ENCODE measurements at regions not wholly inside any gene's neighbourhood (a gene's known extent, or its start where the extent isn't known, plus 50 kb on each side); places are given as distances from the start of the nearest gene placed in this dataset.

GRCh38 chr16:80166082-80166481 lies 374.7 kb upstream of the DYNLRB2 start:
- Histone ChIP-seq H3K4me1 (ENCODE audit: insufficient read depth, low read length) (no peaks in the 10 kb centered on the region), H3K36me3 (ENCODE audit: insufficient read depth, low read length) (no peaks in the 10 kb centered on the region), H3K9me3 (ENCODE audit: low read length) (no peaks in the 10 kb centered on the region), H3K27ac (ENCODE audit: low read depth, low read length) (no peak overlapping the region), H3K27me3 (ENCODE audit: insufficient read depth, low read length, poor library complexity, severe bottlenecking) (no peaks in the 10 kb centered on the region), H3K4me3 (ENCODE audit: low read length) (no peak overlapping the region)
- Mint-ChIP-seq H3K4me1 (no peaks in the 10 kb centered on the region), H3K36me3 (no peaks in the 10 kb centered on the region), H3K27me3 (peaks cover 0 to 5% of the 10 kb centered on the region in 2 donors), H3K27ac (no peak overlapping the region), H3K4me3 (no peak overlapping the region), H3K9me3 (peaks cover 0 to 3% (median 0%) of the 10 kb centered on the region in 5 donors)
- DNase-seq = no peak
- CTCF ChIA-PET = no interaction called here
- POLR2A ChIA-PET = no interaction called here

- POLR2A ChIA-PET = no interaction called here
- no peaks in the 10 kb centered on the region for H3K27me3 ChIP-seq (ENCODE audit: insufficient read depth, low read length, poor library complexity, severe bottlenecking)
- H3K9me3 ChIP-seq (ENCODE audit: low read length) = no peaks in the 10 kb centered on the region
- Mint-ChIP-seq H3K36me3 (no peaks in the 10 kb centered on the region), H3K27ac (no peak overlapping the region), H3K9me3 (no peaks in the 10 kb centered on the region), H3K27me3 (peaks cover 0 to 5% of the 10 kb centered on the region in 2 donors), H3K4me3 (no peak overlapping the region), H3K4me1 (no peaks in the 10 kb centered on the region)
- CTCF ChIA-PET = no interaction called here
- no peaks in the 10 kb centered on the region for H3K4me1 ChIP-seq (ENCODE audit: insufficient read depth, low read length)
- H3K4me3 ChIP-seq (ENCODE audit: low read length) = no peak overlapping the region
- H3K36me3 ChIP-seq (ENCODE audit: insufficient read depth, low read length) = no peaks in the 10 kb centered on the region
- H3K27ac ChIP-seq (ENCODE audit: low read depth, low read length) = no peak overlapping the region
- no peak for DNase-seq
Measured at GRCh38 chr16:80164966-80165550, 375.7 kb upstream of the DYNLRB2 start.

- CTCF ChIA-PET = no interaction called here
- H3K9me3 ChIP-seq (ENCODE audit: low read length) = no peaks in the 10 kb centered on the region
- DNase-seq = no peak
- no peaks in the 10 kb centered on the region for H3K9me3 Mint-ChIP-seq
- H3K27me3 Mint-ChIP-seq = peaks cover 0 to 6% of the 10 kb centered on the region in 2 donors
- H3K36me3 ChIP-seq (ENCODE audit: insufficient read depth, low read length) = no peaks in the 10 kb centered on the region
- no peaks in the 10 kb centered on the region for H3K4me1 Mint-ChIP-seq
- H3K4me3 ChIP-seq (ENCODE audit: low read length) = no peak overlapping the region
- H3K4me3 Mint-ChIP-seq = no peak overlapping the region
- no peak overlapping the region for H3K27ac ChIP-seq (ENCODE audit: low read depth, low read length)
- no peaks in the 10 kb centered on the region for H3K36me3 Mint-ChIP-seq
- H3K4me1 ChIP-seq (ENCODE audit: insufficient read depth, low read length) = no peaks in the 10 kb centered on the region
- H3K27me3 ChIP-seq (ENCODE audit: insufficient read depth, low read length, poor library complexity, severe bottlenecking) = no peaks in the 10 kb centered on the region
- H3K27ac Mint-ChIP-seq = no peak overlapping the region
- POLR2A ChIA-PET = no interaction called here
Measured at GRCh38 chr16:80163339-80163738, 377.5 kb upstream of the DYNLRB2 start.

DNA sequence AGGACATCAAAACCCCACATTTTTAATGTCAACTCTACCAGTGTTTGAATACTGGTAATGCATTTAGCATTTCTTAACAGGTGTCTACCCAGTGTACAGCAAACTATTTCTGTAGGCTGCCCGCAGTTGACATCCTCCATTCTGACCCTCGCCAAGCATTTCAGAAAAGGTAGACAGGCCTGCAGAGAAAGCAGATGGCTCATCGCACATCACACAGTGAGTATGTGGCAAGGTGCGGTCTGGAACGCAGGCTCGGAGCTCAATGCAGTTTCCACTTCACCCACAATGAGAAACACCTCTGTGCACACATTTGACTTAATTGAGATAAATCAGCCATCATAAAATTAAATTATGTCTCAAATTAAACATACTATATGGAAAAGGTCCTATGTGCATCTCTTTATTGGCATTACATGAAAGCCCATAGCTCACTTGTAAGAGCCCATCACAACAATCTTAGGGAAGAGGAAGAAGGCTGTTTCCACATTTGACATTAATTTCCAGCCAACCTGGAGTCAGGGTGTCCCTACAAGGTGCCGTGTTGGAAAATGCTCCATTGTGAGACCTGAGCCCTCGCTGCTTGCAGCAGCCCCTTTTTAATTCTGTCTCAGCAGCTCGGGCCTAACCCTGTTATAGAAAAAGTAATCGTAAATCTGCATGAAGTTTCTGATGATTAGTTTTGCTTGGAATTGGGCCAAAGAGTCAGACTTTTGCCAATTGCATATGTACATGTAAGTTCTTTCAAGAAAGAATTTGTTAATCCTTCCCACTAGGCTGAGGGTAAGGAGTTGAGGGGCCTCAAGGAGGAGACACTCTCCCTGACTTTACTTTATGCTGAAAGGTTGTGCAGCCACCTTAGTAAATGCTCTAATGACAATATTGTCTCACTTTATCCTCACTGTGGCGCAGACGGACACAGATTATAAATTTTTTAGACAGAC lies 378.7 kb upstream of the DYNLRB2 start:
- no peak for DNase-seq
- peaks cover 5 to 15% of the 10 kb centered on the region in 2 donors for H3K27me3 Mint-ChIP-seq
- no peaks in the 10 kb centered on the region for H3K4me1 Mint-ChIP-seq
- no peak overlapping the region for H3K27ac Mint-ChIP-seq
- Histone ChIP-seq H3K27ac (ENCODE audit: low read depth, low read length) (no peak overlapping the region), H3K9me3 (ENCODE audit: low read length) (no peaks in the 10 kb centered on the region), H3K27me3 (ENCODE audit: insufficient read depth, low read length, poor library complexity, severe bottlenecking) (no peaks in the 10 kb centered on the region), H3K36me3 (ENCODE audit: insufficient read depth, low read length) (no peaks in the 10 kb centered on the region), H3K4me3 (ENCODE audit: low read length) (no peak overlapping the region), H3K4me1 (ENCODE audit: insufficient read depth, low read length) (no peaks in the 10 kb centered on the region)
- no peaks in the 10 kb centered on the region for H3K36me3 Mint-ChIP-seq
- H3K9me3 Mint-ChIP-seq = no peaks in the 10 kb centered on the region
- POLR2A ChIA-PET = no interaction called here
- no peak overlapping the region for H3K4me3 Mint-ChIP-seq
- CTCF ChIA-PET = no interaction called here

DNA sequence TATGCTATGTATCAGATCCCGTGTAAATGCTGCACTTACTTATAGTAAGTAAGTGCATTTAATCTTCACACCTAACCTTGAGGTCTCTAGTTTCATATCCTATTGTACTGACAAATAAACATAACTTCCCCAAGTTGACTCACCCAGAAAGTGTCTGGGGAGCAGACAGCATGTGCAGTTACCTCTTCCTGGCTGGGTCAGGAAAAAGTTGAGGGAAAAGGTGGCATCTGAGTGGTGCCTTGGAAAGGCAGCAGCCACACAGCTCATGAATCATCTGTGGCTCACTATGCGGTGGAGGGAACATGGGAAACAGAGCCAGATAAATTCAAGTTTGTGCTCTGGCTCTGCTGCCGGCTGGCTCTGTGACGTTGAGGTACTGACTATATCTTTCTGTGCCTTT lies 382.0 kb upstream of the DYNLRB2 start:
- Mint-ChIP-seq H3K27me3 (peaks cover 11 to 12% of the 10 kb centered on the region in 2 donors), H3K9me3 (peaks cover 0 to 5% (median 0%) of the 10 kb centered on the region in 5 donors), H3K4me3 (no peak overlapping the region), H3K4me1 (no peaks in the 10 kb centered on the region), H3K36me3 (no peaks in the 10 kb centered on the region), H3K27ac (no peak overlapping the region)
- no peak overlapping the region for H3K4me3 ChIP-seq (ENCODE audit: low read length)
- H3K27me3 ChIP-seq (ENCODE audit: insufficient read depth, low read length, poor library complexity, severe bottlenecking) = no peaks in the 10 kb centered on the region
- ChIA-PET POLR2A (no interaction called here), CTCF (no interaction called here)
- H3K36me3 ChIP-seq (ENCODE audit: insufficient read depth, low read length) = no peaks in the 10 kb centered on the region
- DNase-seq = no peak
- H3K9me3 ChIP-seq (ENCODE audit: low read length) = no peaks in the 10 kb centered on the region
- H3K27ac ChIP-seq (ENCODE audit: low read depth, low read length) = no peak overlapping the region
- no peaks in the 10 kb centered on the region for H3K4me1 ChIP-seq (ENCODE audit: insufficient read depth, low read length)

DNA sequence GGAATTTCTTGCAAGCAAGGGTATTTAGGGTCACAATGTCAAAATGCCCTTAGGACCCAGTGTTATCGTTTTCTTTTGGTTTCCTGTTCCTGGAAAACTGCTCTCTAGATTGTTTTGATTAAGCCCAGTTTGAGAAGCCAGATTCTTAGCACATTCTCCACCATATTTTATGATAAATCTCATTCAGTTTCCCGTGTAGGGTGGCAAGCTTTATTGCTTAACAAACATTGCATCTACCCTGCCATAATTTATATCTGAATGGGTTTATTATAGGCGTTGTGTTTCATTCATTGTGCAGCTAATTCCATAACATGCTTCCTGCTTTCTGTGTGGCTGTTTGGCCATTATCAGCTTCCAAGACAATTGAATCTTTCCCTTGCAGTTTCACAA lies 389.1 kb upstream of the DYNLRB2 start:
- DNase-seq = no peak
- POLR2A ChIA-PET = no interaction called here

GRCh38 chr16:80150978-80151721 lies 389.6 kb upstream of the DYNLRB2 start:
- Histone ChIP-seq H3K9me3 (ENCODE audit: low read length) (no peaks in the 10 kb centered on the region), H3K27ac (ENCODE audit: low read depth, low read length) (no peak overlapping the region), H3K4me1 (ENCODE audit: insufficient read depth, low read length) (no peaks in the 10 kb centered on the region), H3K4me3 (ENCODE audit: low read length) (no peak overlapping the region), H3K36me3 (ENCODE audit: insufficient read depth, low read length) (no peaks in the 10 kb centered on the region), H3K27me3 (ENCODE audit: insufficient read depth, low read length, poor library complexity, severe bottlenecking) (no peaks in the 10 kb centered on the region)
- Mint-ChIP-seq H3K9me3 (peaks cover 0 to 7% (median 0%) of the 10 kb centered on the region in 5 donors), H3K36me3 (no peaks in the 10 kb centered on the region), H3K27ac (no peak overlapping the region), H3K4me3 (no peak overlapping the region), H3K27me3 (peaks cover 9 to 17% of the 10 kb centered on the region in 2 donors), H3K4me1 (no peaks in the 10 kb centered on the region)
- POLR2A ChIA-PET = no interaction called here
- DNase-seq = no peak
- CTCF ChIA-PET = no interaction called here

More for the DNA sequence above, 389.1 kb upstream of the DYNLRB2 start:
- Histone ChIP-seq H3K4me1 (ENCODE audit: insufficient read depth, low read length) (no peaks in the 10 kb centered on the region), H3K27me3 (ENCODE audit: insufficient read depth, low read length, poor library complexity, severe bottlenecking) (no peaks in the 10 kb centered on the region), H3K4me3 (ENCODE audit: low read length) (no peak overlapping the region), H3K9me3 (ENCODE audit: low read length) (no peaks in the 10 kb centered on the region), H3K36me3 (ENCODE audit: insufficient read depth, low read length) (no peaks in the 10 kb centered on the region), H3K27ac (ENCODE audit: low read depth, low read length) (no peak overlapping the region)
- Mint-ChIP-seq H3K27ac (no peak overlapping the region), H3K9me3 (peaks cover 0 to 7% (median 0%) of the 10 kb centered on the region in 5 donors), H3K27me3 (peaks cover 7 to 21% of the 10 kb centered on the region in 2 donors), H3K4me1 (no peaks in the 10 kb centered on the region), H3K36me3 (no peaks in the 10 kb centered on the region), H3K4me3 (no peak overlapping the region)
- CTCF ChIA-PET = no interaction called here

DNA sequence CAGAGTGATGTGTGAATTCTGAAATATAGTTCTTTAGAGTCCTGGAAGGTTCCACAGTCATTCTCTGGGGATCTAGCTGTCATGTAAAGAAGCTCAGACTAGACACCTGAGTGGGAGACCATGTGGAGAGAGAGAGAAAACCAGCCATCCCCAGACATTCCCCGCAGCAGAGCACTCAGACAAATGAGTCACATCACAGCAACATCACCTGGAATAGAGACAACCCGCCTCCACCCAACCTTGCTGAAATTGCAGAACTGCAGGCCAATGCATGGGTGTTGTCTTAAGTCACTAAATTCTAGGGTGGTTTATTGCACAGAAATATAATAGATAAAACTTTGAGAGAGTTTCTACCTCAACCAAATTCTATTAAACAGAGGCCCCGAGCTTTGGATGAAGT lies 392.0 kb upstream of the DYNLRB2 start:
- no peaks in the 10 kb centered on the region for H3K36me3 Mint-ChIP-seq
- Histone ChIP-seq H3K4me1 (ENCODE audit: insufficient read depth, low read length) (no peaks in the 10 kb centered on the region), H3K4me3 (ENCODE audit: low read length) (no peak overlapping the region), H3K27me3 (ENCODE audit: insufficient read depth, low read length, poor library complexity, severe bottlenecking) (no peaks in the 10 kb centered on the region), H3K36me3 (ENCODE audit: insufficient read depth, low read length) (no peaks in the 10 kb centered on the region), H3K27ac (ENCODE audit: low read depth, low read length) (no peak overlapping the region), H3K9me3 (ENCODE audit: low read length) (no peaks in the 10 kb centered on the region)
- H3K27ac Mint-ChIP-seq = no peak overlapping the region
- peaks cover 0 to 2% (median 0%) of the 10 kb centered on the region in 5 donors for H3K9me3 Mint-ChIP-seq
- H3K4me1 Mint-ChIP-seq = no peaks in the 10 kb centered on the region
- no peak for DNase-seq
- ChIA-PET CTCF (no interaction called here), POLR2A (no interaction called here)
- H3K27me3 Mint-ChIP-seq = peaks cover 9 to 15% of the 10 kb centered on the region in 2 donors
- no peak overlapping the region for H3K4me3 Mint-ChIP-seq

All from CD8-positive, alpha-beta memory T cell (primary cell).